Urinary bladder (tissue), 3 donors: ENCODE measurements at regions not wholly inside any gene's neighbourhood (a gene's known extent, or its start where the extent isn't known, plus 50 kb on each side); places are given as distances from the start of the nearest gene placed in this dataset.
"Not testable (repeated sequence)": the region's sequence is repeated elsewhere in the genome, so short reads cannot be mapped to it uniquely, and the experiment has no call there.

ENCODE experiments used
- DNase-seq: peaks from one replicate; pipeline ENCODE4 v3.0.0-alpha.2; 2015; ENCODE audit errors: extremely low spot score
- H3K27ac ChIP-seq: one replicate; pipeline ENCODE4 v1.5.1; 2013; ENCODE audit warnings: low read depth, mild to moderate bottlenecking, moderate library complexity
- H3K36me3 ChIP-seq: one replicate; pipeline ENCODE4 v1.6.1; 2013; ENCODE audit warnings: mild to moderate bottlenecking, moderate library complexity; ENCODE audit not compliant: insufficient read depth
- H3K4me1 ChIP-seq: one replicate; pipeline ENCODE4 v1.6.1; 2013; ENCODE audit warnings: mild to moderate bottlenecking, moderate library complexity; ENCODE audit not compliant: insufficient read depth
- H3K4me3 ChIP-seq: one replicate; pipeline ENCODE4 v1.5.1; 2013; ENCODE audit warnings: low read depth, low read length
- WGBS: extraction: QIAGEN DNeasy Blood & Tissue Kit; methylation state at CpG from one replicate; pipeline ENCODE4 v1.1.7; 2013; 5-methylcytosine and 5-hydroxymethylcytosine counted together
- donor health status: healthy with polysubstance abuse.
- donor health status: healthy.

GRCh38 chr3:109864452-109864851 is 527.1 kb upstream of the DPPA4 start:
- Histone ChIP-seq H3K27ac (no peak overlapping the region), H3K4me3 (no peak overlapping the region), H3K4me1 (no peaks in the 10 kb centered on the region), H3K36me3 (no peaks in the 10 kb centered on the region)
- no peak for DNase-seq

- DNase-seq, result no peak
- no peaks in the 10 kb centered on the region for H3K36me3 ChIP-seq
- no peak overlapping the region for H3K27ac ChIP-seq
- no peaks in the 10 kb centered on the region for H3K4me1 ChIP-seq
- no peak overlapping the region for H3K4me3 ChIP-seq
Observed at GRCh38 chr3:109869586-109869985, 532.2 kb upstream of the DPPA4 start.

- H3K27ac ChIP-seq, result no peak overlapping the region
- H3K4me1 ChIP-seq, result no peaks in the 10 kb centered on the region
- no peak for DNase-seq
- no peaks in the 10 kb centered on the region for H3K36me3 ChIP-seq
- no peak overlapping the region for H3K4me3 ChIP-seq
- 35% methylated on average over 1 of the region's 1 CpG for WGBS
Observed at GRCh38 chr3:109874896-109875708, 537.8 kb upstream of the DPPA4 start.

- H3K36me3 ChIP-seq, DNase-seq, H3K4me3 ChIP-seq, H3K27ac ChIP-seq, H3K4me1 ChIP-seq: not testable (repeated sequence)
- 91% methylated on average over 2 of the region's 2 CpGs for WGBS
Observed at GRCh38 chr3:109877616-109878015, 540.3 kb upstream of the DPPA4 start.

GRCh38 chr3:109882144-109882543 is 544.8 kb upstream of the DPPA4 start:
- no peak overlapping the region for H3K27ac ChIP-seq
- H3K4me3 ChIP-seq, result no peak overlapping the region
- DNase-seq, result no peak
- H3K4me1 ChIP-seq, result no peaks in the 10 kb centered on the region
- H3K36me3 ChIP-seq, result no peaks in the 10 kb centered on the region

GRCh38 chr3:109887293-109887692 is 549.9 kb upstream of the DPPA4 start:
- Histone ChIP-seq H3K4me1 (no peaks in the 10 kb centered on the region), H3K36me3 (no peaks in the 10 kb centered on the region), H3K4me3 (no peak overlapping the region), H3K27ac (no peak overlapping the region)
- no peak for DNase-seq
- 92% methylated on average over 2 of the region's 2 CpGs for WGBS

GRCh38 chr3:109888026-109888425 is 550.7 kb upstream of the DPPA4 start:
- H3K27ac ChIP-seq, result no peak overlapping the region
- no peaks in the 10 kb centered on the region for H3K4me1 ChIP-seq
- no peaks in the 10 kb centered on the region for H3K36me3 ChIP-seq
- no peak for DNase-seq
- H3K4me3 ChIP-seq, result no peak overlapping the region

GRCh38 chr3:109897734-109898133 is 560.4 kb upstream of the DPPA4 start:
- WGBS, result 63% methylated on average over 1 of the region's 1 CpG
- no peak overlapping the region for H3K27ac ChIP-seq
- no peaks in the 10 kb centered on the region for H3K4me1 ChIP-seq
- H3K4me3 ChIP-seq, result no peak overlapping the region
- DNase-seq, result no peak
- no peaks in the 10 kb centered on the region for H3K36me3 ChIP-seq

GRCh38 chr3:109899925-109900324 is 562.6 kb upstream of the DPPA4 start:
- H3K4me3 ChIP-seq, result no peak overlapping the region
- H3K36me3 ChIP-seq, result no peaks in the 10 kb centered on the region
- no peak for DNase-seq
- no peak overlapping the region for H3K27ac ChIP-seq
- no peaks in the 10 kb centered on the region for H3K4me1 ChIP-seq
- 50% methylated on average over 2 of the region's 2 CpGs for WGBS

- DNase-seq, result no peak
- H3K36me3 ChIP-seq, result no peaks in the 10 kb centered on the region
- no peaks in the 10 kb centered on the region for H3K4me1 ChIP-seq
- no peak overlapping the region for H3K27ac ChIP-seq
- no peak overlapping the region for H3K4me3 ChIP-seq
- 57% methylated on average over 1 of the region's 1 CpG for WGBS
Observed at GRCh38 chr3:109900783-109901182, 563.4 kb upstream of the DPPA4 start.

GRCh38 chr3:109902549-109902948 is 565.2 kb upstream of the DPPA4 start:
- Histone ChIP-seq H3K36me3 (no peaks in the 10 kb centered on the region), H3K4me1 (no peaks in the 10 kb centered on the region), H3K27ac (no peak overlapping the region), H3K4me3 (no peak overlapping the region)
- WGBS, result 69% methylated on average over 4 of the region's 4 CpGs
- DNase-seq, result no peak

GRCh38 chr3:109903100-109903499 is 565.8 kb upstream of the DPPA4 start:
- Histone ChIP-seq H3K4me1 (no peaks in the 10 kb centered on the region), H3K36me3 (no peaks in the 10 kb centered on the region), H3K27ac (no peak overlapping the region), H3K4me3 (no peak overlapping the region)
- 69% methylated on average over 2 of the region's 2 CpGs for WGBS
- DNase-seq, result no peak

- Histone ChIP-seq H3K4me3 (no peak overlapping the region), H3K36me3 (no peaks in the 10 kb centered on the region), H3K4me1 (no peaks in the 10 kb centered on the region), H3K27ac (no peak overlapping the region)
- WGBS, result 63% methylated on average over 6 of the region's 6 CpGs
- DNase-seq, result no peak
Observed at GRCh38 chr3:109910772-109911171, 573.4 kb upstream of the DPPA4 start.

- WGBS, result 55% methylated on average over 2 of the region's 2 CpGs
Observed at GRCh38 chr3:109918740-109919139, 581.4 kb upstream of the DPPA4 start.

GRCh38 chr3:109920749-109921148 is 583.4 kb upstream of the DPPA4 start:
- Histone ChIP-seq H3K4me3 (no peak overlapping the region), H3K4me1 (no peaks in the 10 kb centered on the region), H3K27ac (no peak overlapping the region), H3K36me3 (no peaks in the 10 kb centered on the region)
- no peak for DNase-seq
- 97% methylated on average over 2 of the region's 2 CpGs for WGBS

More at GRCh38 chr3:109918740-109919139, 581.4 kb upstream of the DPPA4 start:
- Histone ChIP-seq H3K27ac (no peak overlapping the region), H3K36me3 (no peaks in the 10 kb centered on the region), H3K4me3 (no peak overlapping the region), H3K4me1 (no peaks in the 10 kb centered on the region)
- no peak for DNase-seq
